Ovary (tissue), 3 donors: ENCODE measurements at regions not wholly inside any gene's neighbourhood (a gene's known extent, or its start where the extent isn't known, plus 50 kb on each side); places are given as distances from the start of the nearest gene placed in this dataset.

ENCODE experiments used
- CTCF ChIP-seq, 3 donors: fragments of 450-650 bp in 2 of 3; fragments of 200-600 bp in 1 of 3; IDR thresholded peaks; one replicate each; pipeline versions ENCODE4 v1.5.1 to v1.8.0; 2016 to 2022; ENCODE audit warnings: antibody characterized with exemption in 3 of 3, mild to moderate bottlenecking in 1 of 3
- POLR2A ChIP-seq: fragments of 450-650 bp; IDR thresholded peaks from one replicate; pipeline ENCODE4 v1.6.1; 2017; ENCODE audit warnings: antibody characterized with exemption, mild to moderate bottlenecking, moderate library complexity
- donor health status: DM: no; HTN: no; CAD: no.

- TF ChIP-seq CTCF (IDR thresholded peaks at IDR 0.05) (no peak), POLR2A (no peak)
Observed at GRCh38 chr3:11713171-11713570, 69.5 kb upstream of the VGLL4 start.
